ENCODE measurements at regions not wholly inside any gene's neighbourhood (a gene's known extent, or its start where the extent isn't known, plus 50 kb on each side); places are given as distances from the start of the nearest gene placed in this dataset.

GRCh38 chr1:208544794-208545193 is 300.6 kb upstream of the PLXNA2 start:
- no peak for DNase-seq
- peaks cover 2% of the 10 kb centered on the region for H3K4me1 Mint-ChIP-seq
- H3K9ac ChIP-seq (ENCODE audit: insufficient read depth, low read length, poor library complexity, severe bottlenecking): no peak overlapping the region

GRCh38 chr1:208551024-208551423 is 306.8 kb upstream of the PLXNA2 start:
- H3K4me1 Mint-ChIP-seq: no peaks in the 10 kb centered on the region
- Histone ChIP-seq H3K4me3 (replicated peaks in 1 of 3; ENCODE audit: low read depth in 2 of 3, low read length in 3 of 3) (no peak overlapping the region), H3K4me1 (ENCODE audit: control insufficient read depth in 1 of 2, insufficient read depth in 2 of 2, low read length in 2 of 2) (no peaks in the 10 kb centered on the region), H2AFZ (ENCODE audit: insufficient read depth, low read depth, low read length, poor library complexity, severe bottlenecking) (no peak overlapping the region), H3K79me2 (ENCODE audit: insufficient read depth, low read length) (no peaks in the 10 kb centered on the region), H3K27me3 (ENCODE audit: control insufficient read depth in 2 of 2, insufficient read depth in 2 of 2, low read length in 2 of 2) (no peaks in the 10 kb centered on the region), H3K27ac (ENCODE audit: low read depth in 1 of 2, low read length in 2 of 2) (no peak overlapping the region), H3K36me3 (replicated peaks in 1 of 2; ENCODE audit: control insufficient read depth in 1 of 2, insufficient read depth in 2 of 2, low read length in 2 of 2) (no peaks in the 10 kb centered on the region), H4K20me1 (ENCODE audit: insufficient read depth, low read length) (no peaks in the 10 kb centered on the region), H3K9me3 (replicated peaks in 1 of 2; ENCODE audit: control insufficient read depth in 1 of 2, insufficient read depth in 1 of 2, low read length in 2 of 2) (no peaks in the 10 kb centered on the region), H3K9ac (ENCODE audit: insufficient read depth, low read length, poor library complexity, severe bottlenecking) (no peak overlapping the region), H3K4me2 (replicated peaks; ENCODE audit: extremely low read depth, low read length, poor library complexity, severe bottlenecking) (no peak overlapping the region)
- no peaks in the 10 kb centered on the region for H3K36me3 Mint-ChIP-seq
- no peak for DNase-seq
- peaks cover 0 to 2% (median 0%) of the 10 kb centered on the region in 7 donors for H3K9me3 Mint-ChIP-seq
- H3K4me3 Mint-ChIP-seq: no peak overlapping the region
- no peak overlapping the region for H3K27ac Mint-ChIP-seq
- TF ChIP-seq CTCF (IDR thresholded peaks at IDR 0.05): no peak
- no CpG with 5 or more reads among the region's 4 CpGs for WGBS (ENCODE audit: insufficient coverage)
- H3K27me3 Mint-ChIP-seq (ENCODE audit: low read depth in 3 of 3): peaks cover 6 to 11% (median 8%) of the 10 kb centered on the region in 3 donors
- intact Hi-C loops (cut with micrococcal nuclease): no loop called here

More at GRCh38 chr1:208544794-208545193, 300.6 kb upstream of the PLXNA2 start:
- WGBS (ENCODE audit: insufficient coverage): 93% methylated on average over 1 of the region's 2 CpGs
- no peak overlapping the region for H3K27ac ChIP-seq (ENCODE audit: low read depth in 1 of 2, low read length in 2 of 2)
- Mint-ChIP-seq H3K27me3 (ENCODE audit: low read depth in 3 of 3) (peaks cover 2 to 4% (median 3%) of the 10 kb centered on the region in 3 donors), H3K36me3 (no peaks in the 10 kb centered on the region), H3K9me3 (peaks cover 0 to 2% (median 0%) of the 10 kb centered on the region in 7 donors), H3K27ac (peak overlapping the region in 1 of 7 donors; percentile 62), H3K4me3 (no peak overlapping the region)
- H3K4me1 ChIP-seq (ENCODE audit: control insufficient read depth in 1 of 2, insufficient read depth in 2 of 2, low read length in 2 of 2): no peaks in the 10 kb centered on the region
- no peak overlapping the region for H2AFZ ChIP-seq (ENCODE audit: insufficient read depth, low read depth, low read length, poor library complexity, severe bottlenecking)
- intact Hi-C loops (cut with micrococcal nuclease): no loop called here
- H3K36me3 ChIP-seq (replicated peaks in 1 of 2; ENCODE audit: control insufficient read depth in 1 of 2, insufficient read depth in 2 of 2, low read length in 2 of 2): no peaks in the 10 kb centered on the region
- H3K4me3 ChIP-seq (replicated peaks in 1 of 3; ENCODE audit: low read depth in 2 of 3, low read length in 3 of 3): no peak overlapping the region
- no peaks in the 10 kb centered on the region for H3K9me3 ChIP-seq (replicated peaks in 1 of 2; ENCODE audit: control insufficient read depth in 1 of 2, insufficient read depth in 1 of 2, low read length in 2 of 2)
- no peaks in the 10 kb centered on the region for H3K27me3 ChIP-seq (ENCODE audit: control insufficient read depth in 2 of 2, insufficient read depth in 2 of 2, low read length in 2 of 2)
- no peaks in the 10 kb centered on the region for H4K20me1 ChIP-seq (ENCODE audit: insufficient read depth, low read length)
- no peaks in the 10 kb centered on the region for H3K79me2 ChIP-seq (ENCODE audit: insufficient read depth, low read length)
- H3K4me2 ChIP-seq (replicated peaks; ENCODE audit: extremely low read depth, low read length, poor library complexity, severe bottlenecking): no peak overlapping the region
- no peak for TF ChIP-seq CTCF (IDR thresholded peaks at IDR 0.05)
